HCT116 (cell line): ENCODE measurements at regions not wholly inside any gene's neighbourhood (a gene's known extent, or its start where the extent isn't known, plus 50 kb on each side); places are given as distances from the start of the nearest gene placed in this dataset.

Experiments
- ATAC-seq: fragments of 200-7000 bp; cut with Tn5 transposase; 2 replicates; pipeline ENCODE4 v1.9.1; 2020; ENCODE audit warnings: mild to moderate bottlenecking, moderate library complexity
- BruUV-seq: library from RNA; stranded (reverse); fragments of 400-500 nt; replicated peaks from 2 replicates; lab custom pipeline; 2021; lab: Mats Ljungman, UMichigan
- CTCF ChIA-PET: fragments of 300-600 bp; sonication (Branson Sonifier 250); formaldehyde crosslinking; loops from one replicate; lab custom pipeline; 2021; ENCODE audit warnings: antibody characterized with exemption; lab: Charles Lee
- POLR2A ChIA-PET: fragments of 300-600, 350-600 bp; sonication (Branson Sonifier 250); formaldehyde crosslinking; loops from one replicate; lab custom pipeline; 2021; ENCODE audit warnings: antibody characterized with exemption; lab: Charles Lee
- RAD21 ChIA-PET, 2 experiments: fragments of 300-600 bp; sonication (Branson Sonifier 250); formaldehyde crosslinking; loops; one replicate each; lab custom pipeline; 2023; ENCODE audit warnings: low total read pairs in 2 of 2; ENCODE audit not compliant: uncharacterized antibody in 2 of 2, unreplicated experiment in 2 of 2, low non-redundant PET in 1 of 2; lab: Charles Lee
- DNase-seq: peaks from one replicate; pipeline ENCODE4 v3.0.0-alpha.2; 2010; ENCODE audit warnings: low read depth, low spot score
- H2AFZ ChIP-seq: fragments of 200-600 bp; shearing (Covaris generic), sonication (generic); 2 replicates; pipeline ENCODE4 v1.6.1; 2017; ENCODE audit warnings: low read depth, mixed run types, mixed read lengths, antibody characterized with exemption, low read length; ENCODE audit not compliant: poor library complexity, severe bottlenecking
- H3K27ac ChIP-seq: 2 replicates; pipeline ENCODE4 v1.5.1; 2012; ENCODE audit warnings: low read depth, low read length
- H3K27me3 ChIP-seq: fragments of 200-600 bp; sonication (generic); 2 replicates; pipeline ENCODE4 v1.6.1; 2016; ENCODE audit warnings: mixed run types, low read length, mixed read lengths; ENCODE audit not compliant: insufficient read depth
- H3K36me3 ChIP-seq, 2 experiments: fragments of 200-500 bp in 1 of 2; fragments of 200-600 bp in 1 of 2; sonication (Bioruptor generic) in 1 of 2; sonication (generic) in 1 of 2; 2 replicates each; pipeline versions ENCODE4 v1.5.1 to v1.6.1; 2014 to 2016; ENCODE audit warnings: low read length in 2 of 2, inconsistent platforms in 1 of 2, mixed read lengths in 1 of 2, mixed run types in 1 of 2; ENCODE audit not compliant: insufficient read depth in 2 of 2, control insufficient read depth in 1 of 2
- H3K4me1 ChIP-seq, 2 experiments: fragments of 200-600 bp in 1 of 2; sonication (generic) in 1 of 2; 2 replicates each; pipeline versions ENCODE4 v1.5.1 to v1.6.1; 2012 to 2017; ENCODE audit warnings: low read length in 2 of 2, inconsistent platforms in 1 of 2, mild to moderate bottlenecking in 1 of 2, mixed read lengths in 1 of 2, mixed run types in 1 of 2, moderate library complexity in 1 of 2; ENCODE audit not compliant: insufficient read depth in 2 of 2, control insufficient read depth in 1 of 2
- H3K4me2 ChIP-seq: fragments of 200-600 bp; sonication (generic); 2 replicates; pipeline ENCODE4 v1.6.1; 2017; ENCODE audit warnings: mixed run types, low read length, mixed read lengths
- H3K4me3 ChIP-seq, 2 experiments: fragments of 200-600 bp in 1 of 2; sonication (generic) in 1 of 2; replicated peaks in 1 of 2; 2 replicates each; pipeline ENCODE4 v1.5.1; 2011 to 2016; ENCODE audit warnings: low read length in 2 of 2, control low read depth in 1 of 2, low read depth in 1 of 2, mild to moderate bottlenecking in 1 of 2, mixed read lengths in 1 of 2, mixed run types in 1 of 2
- H3K79me2 ChIP-seq: fragments of 200-600 bp; sonication (generic); 2 replicates; pipeline ENCODE4 v1.6.1; 2017; ENCODE audit warnings: mild to moderate bottlenecking, mixed run types, low read length, moderate library complexity, mixed read lengths; ENCODE audit not compliant: insufficient read depth
- H3K9ac ChIP-seq: fragments of 200-600 bp; sonication (generic); 2 replicates; pipeline ENCODE4 v1.6.1; 2016; ENCODE audit warnings: low read length, mixed read lengths
- H3K9me2 ChIP-seq: fragments of 200-600 bp; sonication (generic), shearing (Covaris generic); 2 replicates; pipeline ENCODE4 v1.6.1; 2017; ENCODE audit warnings: mixed run types, mild to moderate bottlenecking, moderate library complexity; ENCODE audit not compliant: insufficient read depth
- H3K9me3 ChIP-seq, 2 experiments: fragments of 200-500 bp in 1 of 2; fragments of 200-600 bp in 1 of 2; sonication (Bioruptor generic) in 1 of 2; sonication (generic) in 1 of 2; 2 replicates each; pipeline ENCODE4 v1.6.1; 2014 to 2017; ENCODE audit warnings: low read length in 2 of 2, mixed read lengths in 2 of 2, inconsistent platforms in 1 of 2, low read depth in 1 of 2, mild to moderate bottlenecking in 1 of 2, mixed run types in 1 of 2, moderate library complexity in 1 of 2; ENCODE audit not compliant: control insufficient read depth in 1 of 2, insufficient read depth in 1 of 2
- H4K20me1 ChIP-seq: fragments of 200-600 bp; sonication (generic), shearing (Covaris generic); 2 replicates; pipeline ENCODE4 v1.6.1; 2017; ENCODE audit warnings: mixed run types, mild to moderate bottlenecking, moderate library complexity; ENCODE audit not compliant: insufficient read depth
- CBX3 ChIP-seq: IDR thresholded peaks from 2 replicates; pipeline ENCODE4 v1.6.1; 2012; ENCODE audit warnings: low read depth
- ELF1 ChIP-seq: IDR thresholded peaks from 2 replicates; pipeline ENCODE4 v1.6.1; 2012; ENCODE audit warnings: low read depth, borderline replicate concordance
- EZH2 ChIP-seq: fragments of 200-600 bp; sonication (generic); IDR thresholded peaks from 2 replicates; pipeline ENCODE4 v1.6.1; 2017; ENCODE audit warnings: antibody characterized with exemption, mixed run types
- EZH2phosphoT487 ChIP-seq: fragments of 200-600 bp; IDR thresholded peaks from 2 replicates; pipeline ENCODE4 v1.6.1; 2018; ENCODE audit warnings: antibody characterized with exemption, borderline replicate concordance
- FOSL1 ChIP-seq: IDR thresholded peaks from 2 replicates; pipeline ENCODE4 v1.6.1; 2012; ENCODE audit warnings: low read depth
- POLR2A ChIP-seq: IDR thresholded peaks from 2 replicates; pipeline ENCODE4 v1.7.0; 2011; ENCODE audit warnings: borderline replicate concordance; ENCODE audit not compliant: insufficient read depth, insufficient read length; ENCODE audit errors: extremely low read depth
- POLR2AphosphoS5 ChIP-seq: IDR thresholded peaks from 2 replicates; pipeline ENCODE4 v1.6.1; 2011; ENCODE audit warnings: mild to moderate bottlenecking, low read depth, low read length, moderate library complexity
- RAD21 ChIP-seq: IDR thresholded peaks from 2 replicates; pipeline ENCODE4 v1.6.1; 2012; ENCODE audit warnings: low read depth, mild to moderate bottlenecking
- REST ChIP-seq: IDR thresholded peaks from 2 replicates; pipeline ENCODE4 v1.6.1; 2012; ENCODE audit warnings: low read depth
- SIN3A ChIP-seq: IDR thresholded peaks from 2 replicates; pipeline ENCODE4 v1.6.1; 2012; ENCODE audit warnings: low read depth
- SP1 ChIP-seq: IDR thresholded peaks from 2 replicates; pipeline ENCODE4 v1.6.1; 2012; ENCODE audit warnings: low read depth
- SRF ChIP-seq: IDR thresholded peaks from 2 replicates; pipeline ENCODE4 v1.6.1; 2012; ENCODE audit warnings: low read depth
- TCF7L2 ChIP-seq: IDR thresholded peaks from 2 replicates; pipeline ENCODE4 v1.7.0; 2011; ENCODE audit warnings: borderline replicate concordance, inconsistent platforms; ENCODE audit not compliant: insufficient read depth, insufficient read length; ENCODE audit errors: extremely low read depth
- ZBTB33 ChIP-seq: IDR thresholded peaks from 2 replicates; pipeline ENCODE4 v1.6.1; 2011; ENCODE audit warnings: mild to moderate bottlenecking, low read length, moderate library complexity; ENCODE audit not compliant: insufficient replicate concordance; ENCODE audit errors: extremely low read depth
- ZFX ChIP-seq: fragments of 450-650 bp; IDR thresholded peaks from 2 replicates; pipeline ENCODE4 v1.6.1; 2017
- intact Hi-C: fragments of 100-400 bp; cut with micrococcal nuclease; formaldehyde crosslinking; loops from 2 replicates; pipeline ENCODE4 v1.10.0; 2022

GRCh38 chr5:133854554-133854953, 113.9 kb downstream of the C5orf15 start:
- Histone ChIP-seq H3K9me2 (no peaks in the 10 kb centered on the region), H3K79me2 (no peaks in the 10 kb centered on the region), H4K20me1 (no peaks in the 10 kb centered on the region), H3K36me3 (no peaks in the 10 kb centered on the region), H3K4me1 (no peaks in the 10 kb centered on the region), H3K27ac (no peak overlapping the region), H3K9me3 (no peaks in the 10 kb centered on the region), H3K4me2 (no peak overlapping the region), H2AFZ (no peak overlapping the region), H3K9ac (no peak overlapping the region), H3K27me3 (peaks cover 27% of the 10 kb centered on the region; the same call in 1 of the 2 replicates), H3K4me3 (no peak overlapping the region)
- ChIA-PET CTCF (no interaction called here), POLR2A (no interaction called here), RAD21 (no interaction called here)
- no peak for ATAC-seq
- no TSS peak for BruUV-seq
- DNase-seq = no peak
- TF ChIP-seq TCF7L2 = no peak
- no peak for TF ChIP-seq REST
- TF ChIP-seq POLR2AphosphoS5 = no peak
- TF ChIP-seq POLR2A = no peak
- TF ChIP-seq RAD21 = no peak
- no peak for TF ChIP-seq SRF
- TF ChIP-seq ELF1 = no peak
- TF ChIP-seq CBX3 = no peak
- no peak for TF ChIP-seq ZFX
- TF ChIP-seq EZH2 = no peak
- TF ChIP-seq SIN3A = no peak
- no peak for TF ChIP-seq SP1
- no peak for TF ChIP-seq EZH2phosphoT487
- no peak for TF ChIP-seq FOSL1
- no peak for TF ChIP-seq ZBTB33
- intact Hi-C loops = no loop called here
